ENCODE measurements at regions not wholly inside any gene's neighbourhood (a gene's known extent, or its start where the extent isn't known, plus 50 kb on each side); places are given as distances from the start of the nearest gene placed in this dataset.
A peak's percentile ranks its signal among the peaks of the same experiment; 100 is the strongest.

GRCh38 chr4:185872747-185873380, 60.9 kb upstream of the SORBS2 start:
- Histone ChIP-seq H3K4me2 (no peak overlapping the region), H3F3A (replicated peaks; ENCODE audit: insufficient read depth) (peaks cover 8% of the 10 kb centered on the region), H3K27me3 (ENCODE audit: insufficient read depth) (no peaks in the 10 kb centered on the region), H3K79me2 (ENCODE audit: insufficient read depth) (no peaks in the 10 kb centered on the region), H2AFZ (ENCODE audit: low read depth) (no peak overlapping the region), H3K36me3 (replicated peaks in 1 of 2; ENCODE audit: control insufficient read depth in 1 of 2, insufficient read depth in 2 of 2, low read length in 1 of 2) (no peaks in the 10 kb centered on the region), H3K27ac (ENCODE audit: low read depth in 2 of 2, low read length in 1 of 2) (no peak overlapping the region), H3K9ac (no peak overlapping the region), H3K4me3 (ENCODE audit: low read depth in 2 of 2, low read length in 1 of 2) (no peak overlapping the region), H3K9me2 (no peaks in the 10 kb centered on the region; the same call in 1 of the 2 replicates), H3K4me1 (ENCODE audit: control insufficient read depth in 1 of 2, insufficient read depth in 2 of 2, low read depth in 1 of 2, low read length in 1 of 2) (peaks cover 0 to 22% of the 10 kb centered on the region in 2 experiments; a peak in 2 of 4 replicates), H4K20me1 (ENCODE audit: insufficient read depth) (no peaks in the 10 kb centered on the region), H3K9me3 (no peaks in the 10 kb centered on the region)
- CTCF ChIA-PET = interaction anchor here (2.7 kb wide), 1 partner anchor 149 kb away, joined by 9 read pairs; no protein-coding TSS in a partner anchor
- DNase-seq = no peak
- 83% methylated on average over 7 of the region's 7 CpGs for WGBS (ENCODE audit: low lambda C conversion rate)
- POLR2A ChIA-PET = no interaction called here
- TF ChIP-seq RCOR1 (IDR thresholded peaks at IDR 0.05; ENCODE audit: low read length) (no peak), MAX (IDR thresholded peaks at IDR 0.05; ENCODE audit: low read depth) (no peak), RFX5 (IDR thresholded peaks at IDR 0.05; ENCODE audit: low read length) (no peak), EZH2phosphoT487 (IDR thresholded peaks at IDR 0.05; ENCODE audit: borderline replicate concordance, low read depth) (no peak)

GRCh38 chr4:185874516-185875230, 62.7 kb upstream of the SORBS2 start:
- Histone ChIP-seq H3K9me2 (no peaks in the 10 kb centered on the region; the same call in 1 of the 2 replicates), H3K27me3 (ENCODE audit: insufficient read depth) (no peaks in the 10 kb centered on the region), H3K9ac (no peak overlapping the region), H4K20me1 (ENCODE audit: insufficient read depth) (no peaks in the 10 kb centered on the region), H3K9me3 (no peaks in the 10 kb centered on the region), H3K36me3 (replicated peaks in 1 of 2; ENCODE audit: control insufficient read depth in 1 of 2, insufficient read depth in 2 of 2, low read length in 1 of 2) (no peaks in the 10 kb centered on the region), H3K4me2 (no peak overlapping the region), H2AFZ (ENCODE audit: low read depth) (no peak overlapping the region), H3K27ac (ENCODE audit: low read depth in 2 of 2, low read length in 1 of 2) (peak overlapping the region in 1 of 2 experiments; percentile 43; a peak in 2 of 4 replicates), H3K4me3 (ENCODE audit: low read depth in 2 of 2, low read length in 1 of 2) (no peak overlapping the region), H3K79me2 (ENCODE audit: insufficient read depth) (no peaks in the 10 kb centered on the region), H3K4me1 (ENCODE audit: control insufficient read depth in 1 of 2, insufficient read depth in 2 of 2, low read depth in 1 of 2, low read length in 1 of 2) (peaks cover 0 to 20% of the 10 kb centered on the region in 2 experiments; a peak in 2 of 4 replicates), H3F3A (replicated peaks; ENCODE audit: insufficient read depth) (peaks cover 8% of the 10 kb centered on the region)
- no peak for TF ChIP-seq USF2 (IDR thresholded peaks at IDR 0.05; ENCODE audit: borderline replicate concordance, low read depth, low read length)
- no peak for TF ChIP-seq RFX5 (IDR thresholded peaks at IDR 0.05; ENCODE audit: low read length)
- no peak for TF ChIP-seq IRF3 (IDR thresholded peaks at IDR 0.05; ENCODE audit: low read depth, low read length)
- TF ChIP-seq MEF2A (IDR thresholded peaks at IDR 0.05; ENCODE audit: borderline replicate concordance, low read depth) = no peak
- TF ChIP-seq EZH2phosphoT487 (IDR thresholded peaks at IDR 0.05; ENCODE audit: borderline replicate concordance, low read depth) = no peak
- no peak for TF ChIP-seq ELF1 (IDR thresholded peaks at IDR 0.05)
- peak; percentile 27; the same call in 1 of the 2 replicates for TF ChIP-seq FOSL2 (IDR thresholded peaks at IDR 0.05; ENCODE audit: borderline replicate concordance, low read depth)
- TF ChIP-seq FOXJ3 (CRISPR knock-in tag; IDR thresholded peaks at IDR 0.05) = no peak
- 64% methylated on average over 3 of the region's 3 CpGs for WGBS (ENCODE audit: low lambda C conversion rate)
- no peak for DNase-seq
- ChIA-PET POLR2A (no interaction called here), CTCF (interaction anchor here (1.2 kb wide), 1 partner anchor 282 kb away, joined by 3 read pairs; no protein-coding TSS in a partner anchor)
